Trophoblast cell (in vitro differentiated cells and primary cell): ENCODE measurements at regions not wholly inside any gene's neighbourhood (a gene's known extent, or its start where the extent isn't known, plus 50 kb on each side); places are given as distances from the start of the nearest gene placed in this dataset.

Source experiments
- DNase-seq, 2 donors: peaks; one replicate each; pipeline ENCODE4 v3.0.0-alpha.2; 2016
- H2AFZ ChIP-seq: 2 replicates; pipeline ENCODE4 v1.6.1; 2013; ENCODE audit warnings: low read length, moderate library complexity, mild to moderate bottlenecking; ENCODE audit not compliant: insufficient read depth, poor library complexity
- H2AK5ac ChIP-seq: 2 replicates; pipeline ENCODE4 v1.6.1; 2013; ENCODE audit warnings: mild to moderate bottlenecking, low read length
- H2BK120ac ChIP-seq: 2 replicates; pipeline ENCODE4 v1.6.1; 2013; ENCODE audit warnings: low read length, mild to moderate bottlenecking, moderate library complexity; ENCODE audit not compliant: insufficient read depth, poor library complexity
- H2BK12ac ChIP-seq: 2 replicates; pipeline ENCODE4 v1.6.1; 2013; ENCODE audit warnings: mild to moderate bottlenecking, low read length, moderate library complexity
- H2BK5ac ChIP-seq: 2 replicates; pipeline ENCODE4 v1.6.1; 2013; ENCODE audit warnings: low read length, low read depth, moderate library complexity, mild to moderate bottlenecking; ENCODE audit not compliant: poor library complexity
- H3K14ac ChIP-seq: 2 replicates; pipeline ENCODE4 v1.6.1; 2013; ENCODE audit warnings: mild to moderate bottlenecking, low read length
- H3K18ac ChIP-seq: 2 replicates; pipeline ENCODE4 v1.6.1; 2013; ENCODE audit warnings: mild to moderate bottlenecking, low read length
- H3K23ac ChIP-seq: 2 replicates; pipeline ENCODE4 v1.6.1; 2013; ENCODE audit warnings: low read length
- H3K27ac ChIP-seq: 2 replicates; pipeline ENCODE4 v1.5.1; 2013; ENCODE audit warnings: low read depth, mild to moderate bottlenecking, inconsistent platforms, low read length, moderate library complexity
- H3K27me3 ChIP-seq: 2 replicates; pipeline ENCODE4 v1.6.1; 2013; ENCODE audit warnings: inconsistent platforms, mild to moderate bottlenecking, low read length, moderate library complexity; ENCODE audit not compliant: insufficient read depth
- H3K36me3 ChIP-seq, 2 experiments: 1 replicate in 1 of 2; 2 replicates in 1 of 2; pipeline ENCODE4 v1.6.1; 2013; ENCODE audit warnings: low read length in 2 of 2, mild to moderate bottlenecking in 2 of 2, moderate library complexity in 1 of 2; ENCODE audit not compliant: insufficient read depth in 2 of 2, control insufficient read depth in 1 of 2
- H3K4ac ChIP-seq: 2 replicates; pipeline ENCODE4 v1.6.1; 2013; ENCODE audit warnings: low read depth, mild to moderate bottlenecking, low read length, moderate library complexity
- H3K4me1 ChIP-seq, 2 experiments: 1 replicate in 1 of 2; 2 replicates in 1 of 2; pipeline ENCODE4 v1.6.1; 2013; ENCODE audit warnings: low read length in 2 of 2, mild to moderate bottlenecking in 2 of 2, moderate library complexity in 1 of 2; ENCODE audit not compliant: insufficient read depth in 2 of 2, control insufficient read depth in 1 of 2
- H3K4me2 ChIP-seq: 2 replicates; pipeline ENCODE4 v1.6.1; 2013; ENCODE audit warnings: inconsistent platforms, mild to moderate bottlenecking, low read length, moderate library complexity
- H3K4me3 ChIP-seq: 2 replicates; pipeline ENCODE4 v1.5.1; 2013; ENCODE audit warnings: mild to moderate bottlenecking, low read depth, low read length, inconsistent platforms
- H3K79me1 ChIP-seq: one replicate; pipeline ENCODE4 v1.6.1; 2013; ENCODE audit warnings: low read length
- H3K79me2 ChIP-seq: 2 replicates; pipeline ENCODE4 v1.6.1; 2013; ENCODE audit warnings: low read length, mild to moderate bottlenecking; ENCODE audit not compliant: control insufficient read depth, insufficient read depth, poor library complexity
- H3K9ac ChIP-seq: 2 replicates; pipeline ENCODE4 v1.6.1; 2013; ENCODE audit warnings: mild to moderate bottlenecking, low read length
- H3K9me3 ChIP-seq: 2 replicates; pipeline ENCODE4 v1.6.1; 2013; ENCODE audit warnings: low read depth, mild to moderate bottlenecking, control low read depth, inconsistent platforms, low read length; ENCODE audit not compliant: insufficient read depth
- H4K12ac ChIP-seq: 2 replicates; pipeline ENCODE4 v1.6.1; 2013; ENCODE audit warnings: low read depth, mild to moderate bottlenecking, low read length, moderate library complexity
- H4K8ac ChIP-seq: 2 replicates; pipeline ENCODE4 v1.6.1; 2013; ENCODE audit warnings: low read depth, mild to moderate bottlenecking, low read length, moderate library complexity
- H4K91ac ChIP-seq: one replicate; pipeline ENCODE4 v1.6.1; 2013; ENCODE audit warnings: low read depth, mild to moderate bottlenecking, low read length, moderate library complexity
- WGBS: extraction: QIAGEN DNeasy Blood & Tissue Kit; methylation state at CpG from one replicate; pipeline ENCODE4 v1.1.7; 2013; ENCODE audit warnings: missing lambda C conversion rate; ENCODE audit not compliant: insufficient read length, insufficient coverage; ENCODE audit errors: extremely low coverage; 5-methylcytosine and 5-hydroxymethylcytosine counted together

GRCh38 chrX:22462959-22463358, 190.2 kb downstream of the CBLL2 start:
- Histone ChIP-seq H3K4me1 (no peaks in the 10 kb centered on the region), H3K4me2 (no peak overlapping the region), H2BK12ac (no peak overlapping the region), H3K27ac (no peak overlapping the region), H3K14ac (no peak overlapping the region), H3K9ac (no peak overlapping the region), H3K18ac (no peak overlapping the region), H3K79me1 (no peaks in the 10 kb centered on the region), H3K36me3 (no peaks in the 10 kb centered on the region), H4K12ac (no peak overlapping the region), H4K91ac (no peak overlapping the region), H2AFZ (no peak overlapping the region), H2BK5ac (no peak overlapping the region), H3K4me3 (no peak overlapping the region), H3K27me3 (no peaks in the 10 kb centered on the region), H2BK120ac (no peak overlapping the region), H3K4ac (no peak overlapping the region), H3K79me2 (no peaks in the 10 kb centered on the region), H2AK5ac (no peak overlapping the region), H3K9me3 (no peaks in the 10 kb centered on the region), H3K23ac (no peak overlapping the region), H4K8ac (no peak overlapping the region)
- no peak for DNase-seq
- no CpG with 5 or more reads among the region's 2 CpGs for WGBS

GRCh38 chrX:22467571-22467970, 194.9 kb downstream of the CBLL2 start:
- no peak for DNase-seq
- Histone ChIP-seq H3K27ac (no peak overlapping the region), H3K4me2 (no peak overlapping the region), H3K79me2 (no peaks in the 10 kb centered on the region), H3K4me1 (no peaks in the 10 kb centered on the region), H3K9ac (no peak overlapping the region), H3K23ac (no peak overlapping the region), H4K91ac (no peak overlapping the region), H3K4ac (no peak overlapping the region), H2AFZ (no peak overlapping the region), H4K8ac (no peak overlapping the region), H3K27me3 (no peaks in the 10 kb centered on the region), H2BK12ac (no peak overlapping the region), H3K9me3 (no peaks in the 10 kb centered on the region), H2AK5ac (no peak overlapping the region), H3K36me3 (no peaks in the 10 kb centered on the region), H3K14ac (no peak overlapping the region), H2BK120ac (no peak overlapping the region), H3K79me1 (no peaks in the 10 kb centered on the region), H3K18ac (no peak overlapping the region), H4K12ac (no peak overlapping the region), H3K4me3 (no peak overlapping the region), H2BK5ac (no peak overlapping the region)
- no CpG with 5 or more reads among the region's 2 CpGs for WGBS

- Histone ChIP-seq H3K14ac (no peak overlapping the region), H2AFZ (no peak overlapping the region), H3K36me3 (no peaks in the 10 kb centered on the region), H3K9me3 (no peaks in the 10 kb centered on the region), H3K4ac (no peak overlapping the region), H4K8ac (no peak overlapping the region), H4K91ac (no peak overlapping the region), H3K79me2 (no peaks in the 10 kb centered on the region), H3K4me2 (no peak overlapping the region), H3K9ac (no peak overlapping the region), H2BK5ac (no peak overlapping the region), H3K27ac (no peak overlapping the region), H2BK120ac (no peak overlapping the region), H3K79me1 (no peaks in the 10 kb centered on the region), H3K23ac (no peak overlapping the region), H4K12ac (no peak overlapping the region), H2BK12ac (no peak overlapping the region), H3K4me1 (no peaks in the 10 kb centered on the region), H3K4me3 (no peak overlapping the region), H3K18ac (no peak overlapping the region), H3K27me3 (no peaks in the 10 kb centered on the region), H2AK5ac (no peak overlapping the region)
- WGBS: no CpG with 5 or more reads among the region's 2 CpGs
- no peak for DNase-seq
Observed at GRCh38 chrX:22481436-22481835, 208.7 kb downstream of the CBLL2 start.

- Histone ChIP-seq H3K14ac (no peak overlapping the region), H3K27ac (no peak overlapping the region), H3K4ac (no peak overlapping the region), H3K4me1 (no peaks in the 10 kb centered on the region), H3K79me2 (no peaks in the 10 kb centered on the region), H2BK120ac (no peak overlapping the region), H2AFZ (no peak overlapping the region), H3K4me2 (no peak overlapping the region), H4K8ac (no peak overlapping the region), H3K18ac (no peak overlapping the region), H3K23ac (no peak overlapping the region), H2AK5ac (no peak overlapping the region), H4K91ac (no peak overlapping the region), H3K36me3 (no peaks in the 10 kb centered on the region), H3K9ac (no peak overlapping the region), H3K4me3 (no peak overlapping the region), H3K9me3 (no peaks in the 10 kb centered on the region), H2BK5ac (no peak overlapping the region), H3K27me3 (no peaks in the 10 kb centered on the region), H3K79me1 (no peaks in the 10 kb centered on the region), H2BK12ac (no peak overlapping the region), H4K12ac (no peak overlapping the region)
- WGBS: no CpG with 5 or more reads among the region's 6 CpGs
- DNase-seq: no peak
Observed at GRCh38 chrX:22486296-22486695, 213.6 kb downstream of the CBLL2 start.
